ENCODE measurements at regions not wholly inside any gene's neighbourhood (a gene's known extent, or its start where the extent isn't known, plus 50 kb on each side); places are given as distances from the start of the nearest gene placed in this dataset.

- Histone ChIP-seq H3K79me2 (ENCODE audit: insufficient read depth, low read depth, low read length) (no peaks in the 10 kb centered on the region), H3K4me3 (ENCODE audit: low read depth, low read length, poor library complexity, severe bottlenecking) (no peak overlapping the region), H4K20me1 (ENCODE audit: insufficient read depth, low read length) (no peaks in the 10 kb centered on the region), H3K36me3 (ENCODE audit: insufficient read depth, low read length) (no peaks in the 10 kb centered on the region), H3K4me2 (ENCODE audit: low read length) (no peak overlapping the region), H3K4me1 (ENCODE audit: insufficient read depth, low read length, poor library complexity, severe bottlenecking) (no peaks in the 10 kb centered on the region), H3K27ac (ENCODE audit: low read depth, low read length, poor library complexity, severe bottlenecking) (no peak overlapping the region), H3K9me3 (ENCODE audit: low read length) (no peaks in the 10 kb centered on the region), H2AFZ (ENCODE audit: low read length) (no peak overlapping the region), H3K9me2 (ENCODE audit: insufficient read depth, low read length) (no peaks in the 10 kb centered on the region; the same call in 1 of the 2 replicates)
- DNase-seq (ENCODE audit: low spot score), result no peak
- intact Hi-C loops (cut with micrococcal nuclease; ENCODE audit: unreplicated experiment), result no loop called here
- ChIA-PET CTCF (ENCODE audit: unreplicated experiment) (no interaction called here), POLR2A (no interaction called here)
- BruUV-seq (replicated peaks), result no TSS peak
- TF ChIP-seq CTCF (conservative IDR thresholded peaks at IDR 0.05; ENCODE audit: low read length) (no peak), EZH2phosphoT487 (IDR thresholded peaks at IDR 0.05; ENCODE audit: borderline replicate concordance, low read depth, low read length) (no peak)
These were observed 95.9 kb upstream of the ACKR3 start for GRCh38 chr2:236473691-236474090.

- no peaks in the 10 kb centered on the region for H3K4me1 ChIP-seq (ENCODE audit: insufficient read depth, low read length, poor library complexity, severe bottlenecking)
- CTCF ChIA-PET (ENCODE audit: unreplicated experiment), result no interaction called here
- no peaks in the 10 kb centered on the region for H3K79me2 ChIP-seq (ENCODE audit: insufficient read depth, low read depth, low read length)
- intact Hi-C loops (cut with micrococcal nuclease; ENCODE audit: unreplicated experiment), result no loop called here
- H3K36me3 ChIP-seq (ENCODE audit: insufficient read depth, low read length), result no peaks in the 10 kb centered on the region
- BruUV-seq (replicated peaks), result no TSS peak
- POLR2A ChIA-PET, result no interaction called here
- H3K4me3 ChIP-seq (ENCODE audit: low read depth, low read length, poor library complexity, severe bottlenecking), result no peak overlapping the region
- no peak overlapping the region for H3K4me2 ChIP-seq (ENCODE audit: low read length)
- H3K9me3 ChIP-seq (ENCODE audit: low read length), result peaks cover 10% of the 10 kb centered on the region; the same call in 1 of the 2 replicates
- DNase-seq (ENCODE audit: low spot score), result no peak
- H4K20me1 ChIP-seq (ENCODE audit: insufficient read depth, low read length), result no peaks in the 10 kb centered on the region
- TF ChIP-seq CTCF (conservative IDR thresholded peaks at IDR 0.05; ENCODE audit: low read length) (no peak), EZH2phosphoT487 (IDR thresholded peaks at IDR 0.05; ENCODE audit: borderline replicate concordance, low read depth, low read length) (no peak)
- no peaks in the 10 kb centered on the region; the same call in 1 of the 2 replicates for H3K9me2 ChIP-seq (ENCODE audit: insufficient read depth, low read length)
- no peak overlapping the region for H2AFZ ChIP-seq (ENCODE audit: low read length)
- H3K27ac ChIP-seq (ENCODE audit: low read depth, low read length, poor library complexity, severe bottlenecking), result no peak overlapping the region
These were observed 89.8 kb upstream of the ACKR3 start for GRCh38 chr2:236479814-236480213.

GRCh38 chr2:236483102-236483501 lies 86.5 kb upstream of the ACKR3 start:
- ChIA-PET POLR2A (interaction anchor here (0.6 kb wide), 1 partner anchor 17 kb away, joined by 4 read pairs; no protein-coding TSS in a partner anchor), CTCF (ENCODE audit: unreplicated experiment) (no interaction called here)
- Histone ChIP-seq H3K4me1 (ENCODE audit: insufficient read depth, low read length, poor library complexity, severe bottlenecking) (no peaks in the 10 kb centered on the region), H3K9me3 (ENCODE audit: low read length) (peaks cover 10% of the 10 kb centered on the region; the same call in 1 of the 2 replicates), H4K20me1 (ENCODE audit: insufficient read depth, low read length) (no peaks in the 10 kb centered on the region), H3K4me2 (ENCODE audit: low read length) (no peak overlapping the region), H3K79me2 (ENCODE audit: insufficient read depth, low read depth, low read length) (no peaks in the 10 kb centered on the region), H3K36me3 (ENCODE audit: insufficient read depth, low read length) (no peaks in the 10 kb centered on the region), H2AFZ (ENCODE audit: low read length) (no peak overlapping the region), H3K27ac (ENCODE audit: low read depth, low read length, poor library complexity, severe bottlenecking) (no peak overlapping the region), H3K9me2 (ENCODE audit: insufficient read depth, low read length) (no peaks in the 10 kb centered on the region), H3K4me3 (ENCODE audit: low read depth, low read length, poor library complexity, severe bottlenecking) (no peak overlapping the region)
- intact Hi-C loops (cut with micrococcal nuclease; ENCODE audit: unreplicated experiment), result no loop called here
- TF ChIP-seq CTCF (conservative IDR thresholded peaks at IDR 0.05; ENCODE audit: low read length) (no peak), EZH2phosphoT487 (IDR thresholded peaks at IDR 0.05; ENCODE audit: borderline replicate concordance, low read depth, low read length) (no peak)
- no peak for DNase-seq (ENCODE audit: low spot score)
- no TSS peak for BruUV-seq (replicated peaks)

Measured in OCI-LY7 (cell line).